GM23338 (cell line): ENCODE measurements at regions not wholly inside any gene's neighbourhood (a gene's known extent, or its start where the extent isn't known, plus 50 kb on each side); places are given as distances from the start of the nearest gene placed in this dataset.

Experiments used
- ATAC-seq: fragments of 200-7000 bp; cut with Tn5 transposase; 3 replicates; pipeline ENCODE4 v1.9.1; 2020
- DNase-seq: peaks from one replicate; pipeline ENCODE4 v3.0.0-alpha.2; 2015; ENCODE audit warnings: low spot score
- H2AFZ ChIP-seq: fragments of 200-600 bp; sonication (generic); 2 replicates; pipeline ENCODE4 v1.8.0; 2016; ENCODE audit warnings: antibody characterized with exemption, mild to moderate bottlenecking, moderate library complexity
- H3F3A ChIP-seq: fragments of 200-600 bp; sonication (generic); replicated peaks from 2 replicates; pipeline ENCODE4 v1.8.0; 2017; ENCODE audit warnings: antibody characterized with exemption, mixed run types, low read depth
- H3K27ac ChIP-seq: fragments of 200-600 bp; sonication (generic); 2 replicates; pipeline ENCODE4 v1.6.1; 2016; ENCODE audit warnings: low read depth
- H3K27me3 ChIP-seq: fragments of 200-600 bp; sonication (generic); 2 replicates; pipeline ENCODE4 v1.8.0; 2016; ENCODE audit warnings: mild to moderate bottlenecking, mixed run types, moderate library complexity; ENCODE audit not compliant: insufficient read depth
- H3K36me3 ChIP-seq: fragments of 200-600 bp; sonication (generic); 2 replicates; pipeline ENCODE4 v1.8.0; 2016; ENCODE audit warnings: mild to moderate bottlenecking; ENCODE audit not compliant: insufficient read depth
- H3K4me1 ChIP-seq: fragments of 200-600 bp; sonication (generic); 2 replicates; pipeline ENCODE4 v1.8.0; 2016; ENCODE audit warnings: mild to moderate bottlenecking, moderate library complexity; ENCODE audit not compliant: insufficient read depth
- H3K4me2 ChIP-seq: fragments of 200-600 bp; sonication (generic); 2 replicates; pipeline ENCODE4 v1.7.1; 2017; ENCODE audit warnings: mixed run types
- H3K4me3 ChIP-seq: fragments of 200-600 bp; sonication (generic); 2 replicates; pipeline ENCODE4 v1.6.1; 2016; ENCODE audit warnings: mixed run types
- H3K79me2 ChIP-seq: fragments of 200-600 bp; sonication (generic); replicated peaks from 2 replicates; pipeline ENCODE4 v1.8.0; 2017; ENCODE audit warnings: mild to moderate bottlenecking; ENCODE audit not compliant: insufficient read depth
- H3K9me2 ChIP-seq: fragments of 200-600 bp; sonication (generic); 2 replicates; pipeline ENCODE4 v1.8.0; 2017; ENCODE audit not compliant: insufficient read depth
- H4K20me1 ChIP-seq: fragments of 200-600 bp; sonication (generic); replicated peaks from 2 replicates; pipeline ENCODE4 v1.8.0; 2017; ENCODE audit warnings: mild to moderate bottlenecking; ENCODE audit not compliant: insufficient read depth
- H3K27ac Mint-ChIP-seq: 2 replicates; pipeline ENCODE4 v1.8.0; 2020; ENCODE audit warnings: inconsistent platforms, mild to moderate bottlenecking, moderate library complexity, mixed read lengths
- H3K27me3 Mint-ChIP-seq: 3 replicates; pipeline ENCODE4 v1.8.0; 2022; ENCODE audit warnings: low read depth, mild to moderate bottlenecking, moderate library complexity, mixed read lengths, inconsistent platforms; ENCODE audit not compliant: insufficient read depth, poor library complexity
- H3K36me3 Mint-ChIP-seq: 3 replicates; pipeline ENCODE4 v1.8.0; 2021; ENCODE audit warnings: low read depth, mild to moderate bottlenecking, inconsistent platforms, moderate library complexity, mixed read lengths
- H3K4me1 Mint-ChIP-seq: 3 replicates; pipeline ENCODE4 v1.8.0; 2020; ENCODE audit warnings: mild to moderate bottlenecking, inconsistent platforms, mixed read lengths
- H3K4me3 Mint-ChIP-seq: 3 replicates; pipeline ENCODE4 v1.8.0; 2021; ENCODE audit warnings: moderate library complexity, mild to moderate bottlenecking, inconsistent platforms, mixed read lengths
- H3K9me3 Mint-ChIP-seq: 3 replicates; pipeline ENCODE4 v1.8.0; 2020; ENCODE audit warnings: moderate library complexity, mild to moderate bottlenecking, inconsistent platforms, mixed read lengths
- CREB1 ChIP-seq: fragments of 250-450 bp; sonication (Bioruptor Pico); IDR thresholded peaks from 2 replicates; pipeline ENCODE4 v1.5.0; 2020; ENCODE audit warnings: low read depth, mild to moderate bottlenecking, moderate library complexity
- ETS1 ChIP-seq: IDR thresholded peaks from 2 replicates; pipeline ENCODE4 v1.6.1; 2016; ENCODE audit warnings: antibody characterized with exemption
- EZH2 ChIP-seq: fragments of 200-600 bp; sonication (generic); IDR thresholded peaks from one replicate; pipeline ENCODE4 v1.8.0; 2017; ENCODE audit warnings: antibody characterized with exemption, mild to moderate bottlenecking, low read depth; ENCODE audit not compliant: unreplicated experiment
- EZH2phosphoT487 ChIP-seq: fragments of 200-600 bp; sonication (generic); IDR thresholded peaks from one replicate; pipeline ENCODE4 v1.8.1; 2018; ENCODE audit warnings: antibody characterized with exemption; ENCODE audit not compliant: unreplicated experiment
- JUNB ChIP-seq: IDR thresholded peaks from one replicate; pipeline ENCODE4 v1.6.1; 2016; ENCODE audit warnings: antibody characterized with exemption; ENCODE audit not compliant: unreplicated experiment
- NANOG ChIP-seq: IDR thresholded peaks from 2 replicates; pipeline ENCODE4 v1.6.1; 2016; ENCODE audit warnings: antibody characterized with exemption, borderline replicate concordance
- POLR2AphosphoS5 ChIP-seq: IDR thresholded peaks from 2 replicates; pipeline ENCODE4 v1.6.1; 2016; ENCODE audit warnings: antibody characterized with exemption, low read depth
- REST ChIP-seq: IDR thresholded peaks from one replicate; pipeline ENCODE4 v1.6.1; 2018; ENCODE audit warnings: antibody characterized with exemption; ENCODE audit not compliant: unreplicated experiment
- STAT1 ChIP-seq: IDR thresholded peaks from one replicate; pipeline ENCODE4 v1.6.1; 2016; ENCODE audit warnings: antibody characterized with exemption; ENCODE audit not compliant: unreplicated experiment
- ZNF114 ChIP-seq: fragments of 250-450 bp; sonication (Bioruptor Pico); IDR thresholded peaks from 2 replicates; pipeline ENCODE4 v1.5.0; 2020; ENCODE audit warnings: mild to moderate bottlenecking, moderate library complexity
- ZNF331 ChIP-seq: fragments of 250-450 bp; sonication (Bioruptor Pico); IDR thresholded peaks from 2 replicates; pipeline ENCODE4 v1.5.0; 2020; ENCODE audit warnings: low read depth, mild to moderate bottlenecking, moderate library complexity
- ZNF462 ChIP-seq: fragments of 250-450 bp; sonication (Bioruptor Pico); IDR thresholded peaks from 2 replicates; pipeline ENCODE4 v1.5.0; 2020; ENCODE audit warnings: mild to moderate bottlenecking, moderate library complexity
- TF ChIP-seq, protein P1 (sequence below), 2 experiments: fragments of 200-600 bp in 1 of 2; sonication (generic) in 1 of 2; conservative IDR thresholded peaks; 2 replicates each; pipeline versions ENCODE4 v1.5.1 to v1.6.1; 2016 to 2017; ENCODE audit warnings: antibody characterized with exemption in 2 of 2, low read depth in 2 of 2, mild to moderate bottlenecking in 2 of 2, moderate library complexity in 1 of 2

GRCh38 chr5:173534664-173535063, 81.8 kb downstream of the BOD1 start:
- Histone ChIP-seq H3K4me3 (no peak overlapping the region), H3K36me3 (no peaks in the 10 kb centered on the region), H3K27me3 (no peaks in the 10 kb centered on the region), H3K27ac (no peak overlapping the region), H3K4me2 (no peak overlapping the region), H4K20me1 (no peaks in the 10 kb centered on the region), H3F3A (no peaks in the 10 kb centered on the region), H2AFZ (no peak overlapping the region; the same call in 1 of the 2 replicates), H3K79me2 (no peaks in the 10 kb centered on the region), H3K9me2 (0 out of 2 replicates have a peak, but pooled peaks cover 3% of the 10 kb centered on the region), H3K4me1 (no peaks in the 10 kb centered on the region)
- Mint-ChIP-seq H3K9me3 (no peaks in the 10 kb centered on the region; the same call in 2 of the 3 replicates), H3K27me3 (peaks cover 8% of the 10 kb centered on the region), H3K4me1 (peaks cover 5% of the 10 kb centered on the region), H3K4me3 (no peak overlapping the region), H3K36me3 (no peaks in the 10 kb centered on the region), H3K27ac (no peak overlapping the region)
- DNase-seq (no peak), ATAC-seq (no peak)
- TF ChIP-seq ZNF331 (CRISPR knock-in tag) (no peak), ZNF114 (CRISPR knock-in tag) (no peak), CREB1 (CRISPR knock-in tag) (no peak), EZH2 (no peak), NANOG (no peak), POLR2AphosphoS5 (no peak), STAT1 (no peak), EZH2phosphoT487 (no peak), REST (no peak), ETS1 (no peak), ZNF462 (CRISPR knock-in tag) (no peak), JUNB (no peak)
- TF ChIP-seq, protein P1, sequence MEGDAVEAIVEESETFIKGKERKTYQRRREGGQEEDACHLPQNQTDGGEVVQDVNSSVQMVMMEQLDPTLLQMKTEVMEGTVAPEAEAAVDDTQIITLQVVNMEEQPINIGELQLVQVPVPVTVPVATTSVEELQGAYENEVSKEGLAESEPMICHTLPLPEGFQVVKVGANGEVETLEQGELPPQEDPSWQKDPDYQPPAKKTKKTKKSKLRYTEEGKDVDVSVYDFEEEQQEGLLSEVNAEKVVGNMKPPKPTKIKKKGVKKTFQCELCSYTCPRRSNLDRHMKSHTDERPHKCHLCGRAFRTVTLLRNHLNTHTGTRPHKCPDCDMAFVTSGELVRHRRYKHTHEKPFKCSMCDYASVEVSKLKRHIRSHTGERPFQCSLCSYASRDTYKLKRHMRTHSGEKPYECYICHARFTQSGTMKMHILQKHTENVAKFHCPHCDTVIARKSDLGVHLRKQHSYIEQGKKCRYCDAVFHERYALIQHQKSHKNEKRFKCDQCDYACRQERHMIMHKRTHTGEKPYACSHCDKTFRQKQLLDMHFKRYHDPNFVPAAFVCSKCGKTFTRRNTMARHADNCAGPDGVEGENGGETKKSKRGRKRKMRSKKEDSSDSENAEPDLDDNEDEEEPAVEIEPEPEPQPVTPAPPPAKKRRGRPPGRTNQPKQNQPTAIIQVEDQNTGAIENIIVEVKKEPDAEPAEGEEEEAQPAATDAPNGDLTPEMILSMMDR (conservative IDR thresholded peaks at IDR 0.05; ENCODE audit: low read depth in 2 of 2): no peak
